Stimulated activated memory B cell treated with anti-CD40 and anti-IgM and Interleukin-4, amounts not matched to agents 10 μg/mL and 1 μg/mL and 100 μg/mL, for 72 hours (primary cell): ENCODE measurements at regions not wholly inside any gene's neighbourhood (a gene's known extent, or its start where the extent isn't known, plus 50 kb on each side); places are given as distances from the start of the nearest gene placed in this dataset.

ENCODE experiments used
- ATAC-seq: fragments of 150-1000 bp; cut with Tn5 transposase; 2 replicates; pipeline ENCODE4 v1.10.0; 2021
- H3K27ac Mint-ChIP-seq: one replicate; pipeline ENCODE4 v1.8.0; 2022; ENCODE audit warnings: mild to moderate bottlenecking, mixed read lengths
- H3K27me3 Mint-ChIP-seq: one replicate; pipeline ENCODE4 v1.8.0; 2022; ENCODE audit warnings: mixed read lengths
- H3K36me3 Mint-ChIP-seq: one replicate; pipeline ENCODE4 v1.8.0; 2022; ENCODE audit warnings: mixed read lengths
- H3K4me1 Mint-ChIP-seq: one replicate; pipeline ENCODE4 v1.8.0; 2022; ENCODE audit warnings: mixed read lengths
- H3K4me3 Mint-ChIP-seq: one replicate; pipeline ENCODE4 v1.8.0; 2022; ENCODE audit warnings: mild to moderate bottlenecking, moderate library complexity, mixed read lengths
- H3K9me3 Mint-ChIP-seq: one replicate; pipeline ENCODE4 v1.8.0; 2022; ENCODE audit warnings: mixed read lengths

DNA sequence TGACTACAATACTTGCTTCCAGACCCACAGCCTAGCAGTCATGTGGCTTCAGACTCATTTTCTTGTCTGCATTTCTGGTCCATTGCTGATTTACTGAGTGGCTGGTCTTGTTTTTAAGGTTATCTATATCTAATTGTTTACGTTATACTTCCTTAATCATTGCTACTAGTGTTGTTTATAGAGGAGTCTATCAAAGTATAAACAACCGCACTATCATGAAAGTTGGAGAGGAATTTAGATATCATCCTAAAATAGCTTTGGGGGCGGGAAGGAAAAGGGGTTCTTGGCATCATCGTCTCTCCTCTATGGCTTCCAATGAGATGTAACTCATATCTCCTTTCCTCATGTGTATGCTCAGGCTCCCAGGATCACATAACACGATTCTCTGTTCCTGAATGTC is 372.1 kb upstream of the PBX1 start:
- H3K4me1 Mint-ChIP-seq: no peaks in the 10 kb centered on the region
- peaks cover 11% of the 10 kb centered on the region for H3K9me3 Mint-ChIP-seq
- no peak overlapping the region for H3K4me3 Mint-ChIP-seq
- H3K27ac Mint-ChIP-seq: no peak overlapping the region
- no peaks in the 10 kb centered on the region for H3K36me3 Mint-ChIP-seq
- H3K27me3 Mint-ChIP-seq: no peaks in the 10 kb centered on the region
- no peak for ATAC-seq

DNA sequence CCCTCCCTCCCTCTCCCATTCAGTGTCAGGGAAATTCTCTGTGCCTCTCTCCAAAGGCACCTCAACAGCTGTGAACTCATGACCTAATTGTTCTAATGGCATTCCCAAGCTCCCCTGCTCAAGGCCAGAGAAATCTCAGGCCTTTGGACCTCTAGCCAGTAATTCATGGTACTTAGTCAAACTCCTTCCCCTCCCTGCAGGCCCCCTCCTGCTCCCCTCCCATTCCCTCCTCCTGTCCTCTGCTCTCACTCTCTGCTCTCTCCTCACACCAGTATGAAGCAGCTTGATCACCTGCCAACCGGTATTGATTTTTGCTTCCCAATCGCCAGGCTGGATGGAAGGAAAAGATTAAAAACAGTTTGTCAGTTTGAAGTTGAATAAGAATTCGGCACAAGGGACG is 370.5 kb upstream of the PBX1 start:
- H3K27ac Mint-ChIP-seq: no peak overlapping the region
- no peak overlapping the region for H3K4me3 Mint-ChIP-seq
- no peaks in the 10 kb centered on the region for H3K36me3 Mint-ChIP-seq
- no peak for ATAC-seq
- no peaks in the 10 kb centered on the region for H3K27me3 Mint-ChIP-seq
- H3K4me1 Mint-ChIP-seq: no peaks in the 10 kb centered on the region
- H3K9me3 Mint-ChIP-seq: peaks cover 21% of the 10 kb centered on the region

DNA sequence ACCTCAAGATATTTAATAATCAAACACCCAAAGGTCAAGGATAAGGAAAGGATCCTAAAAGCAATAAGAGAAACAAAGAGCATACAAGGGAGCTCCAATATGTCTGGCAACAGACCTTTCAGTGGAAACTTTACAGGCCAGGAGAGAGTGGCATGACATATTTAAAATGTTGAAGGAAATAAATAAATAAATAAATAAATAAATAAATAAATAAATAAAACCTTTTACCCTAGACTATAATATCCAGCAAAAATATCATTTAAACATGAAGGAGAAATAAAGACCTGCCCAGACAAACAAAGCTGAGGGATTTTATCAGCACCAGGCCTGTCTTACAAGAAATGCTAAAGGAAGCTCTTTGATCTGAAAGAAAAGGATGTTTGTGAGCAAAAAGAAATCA is 367.8 kb upstream of the PBX1 start:
- ATAC-seq: no peak
- H3K4me3 Mint-ChIP-seq: no peak overlapping the region
- no peaks in the 10 kb centered on the region for H3K27me3 Mint-ChIP-seq
- H3K4me1 Mint-ChIP-seq: no peaks in the 10 kb centered on the region
- no peak overlapping the region for H3K27ac Mint-ChIP-seq
- peaks cover 13% of the 10 kb centered on the region for H3K9me3 Mint-ChIP-seq
- no peaks in the 10 kb centered on the region for H3K36me3 Mint-ChIP-seq

DNA sequence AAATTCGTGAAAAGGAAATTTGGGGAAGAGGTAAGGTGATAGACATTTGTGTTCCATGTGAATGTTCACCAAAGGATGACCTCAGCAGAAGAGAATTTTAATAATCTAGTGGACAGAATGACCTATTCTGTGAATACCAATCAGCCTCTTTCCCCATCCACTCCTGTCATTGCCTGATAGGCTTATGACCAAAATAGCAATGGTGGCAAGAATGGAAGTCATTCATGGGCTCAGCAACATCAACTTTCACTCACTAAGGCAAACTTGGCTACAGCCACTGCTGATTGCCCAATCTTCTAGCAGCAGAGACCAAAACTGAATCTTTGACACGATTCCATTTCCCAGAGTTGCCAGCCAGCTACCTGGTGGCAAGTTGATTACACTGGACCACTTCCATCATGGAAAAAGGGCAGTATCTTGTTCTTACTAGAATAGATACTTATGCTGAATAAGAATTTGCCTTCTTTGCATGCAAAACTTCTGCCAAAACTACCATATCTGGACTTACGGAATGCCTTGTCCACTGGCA is 348.7 kb upstream of the PBX1 start:
- Mint-ChIP-seq H3K4me1 (no peaks in the 10 kb centered on the region), H3K27me3 (no peaks in the 10 kb centered on the region), H3K4me3 (no peak overlapping the region), H3K27ac (no peak overlapping the region), H3K36me3 (no peaks in the 10 kb centered on the region), H3K9me3 (peaks cover under 1% of the 10 kb centered on the region)
- ATAC-seq: no peak

DNA sequence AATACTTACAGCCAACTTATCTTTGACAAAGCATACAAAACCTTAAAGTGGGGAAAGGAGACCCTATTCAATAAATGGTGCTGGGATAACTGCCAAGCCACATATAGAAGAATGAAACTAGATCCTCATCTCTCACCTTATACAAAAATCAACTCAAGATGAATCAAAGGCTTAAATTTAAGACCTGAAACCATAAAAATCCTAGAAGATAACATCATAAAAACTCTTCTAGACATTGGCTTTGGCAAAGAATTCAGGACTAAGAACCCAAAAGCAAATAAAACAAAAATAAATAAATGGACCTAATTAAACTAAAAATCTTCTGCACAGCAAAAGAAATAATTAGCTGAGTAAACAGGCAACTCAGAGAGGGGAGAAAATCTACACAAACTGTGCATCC is 335.6 kb upstream of the PBX1 start:
- ATAC-seq: no peak
- Mint-ChIP-seq H3K27me3 (no peaks in the 10 kb centered on the region), H3K4me1 (no peaks in the 10 kb centered on the region), H3K9me3 (peaks cover 5% of the 10 kb centered on the region), H3K36me3 (no peaks in the 10 kb centered on the region), H3K4me3 (no peak overlapping the region), H3K27ac (no peak overlapping the region)

DNA sequence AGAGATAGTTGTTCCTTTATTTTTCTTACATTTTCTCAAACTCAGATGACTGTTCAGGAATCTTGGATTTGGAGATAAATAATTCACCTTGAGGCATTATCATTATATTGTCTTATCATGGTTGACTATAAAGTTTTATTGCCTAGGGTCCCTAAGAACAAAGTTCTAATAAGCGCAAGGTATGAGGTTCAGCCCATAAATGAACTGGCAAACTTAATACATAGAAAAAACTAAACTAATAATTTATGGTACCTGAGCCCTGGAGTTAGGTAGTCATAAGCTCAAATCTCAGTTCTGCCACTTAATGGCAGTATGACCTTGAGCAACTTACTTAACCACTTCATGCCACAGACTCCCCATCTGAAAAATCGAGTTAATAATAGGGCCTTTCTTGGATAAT is 334.0 kb upstream of the PBX1 start:
- no peaks in the 10 kb centered on the region for H3K4me1 Mint-ChIP-seq
- H3K9me3 Mint-ChIP-seq: peaks cover 2% of the 10 kb centered on the region
- H3K27me3 Mint-ChIP-seq: no peaks in the 10 kb centered on the region
- ATAC-seq: no peak
- H3K36me3 Mint-ChIP-seq: no peaks in the 10 kb centered on the region
- H3K4me3 Mint-ChIP-seq: no peak overlapping the region
- no peak overlapping the region for H3K27ac Mint-ChIP-seq

DNA sequence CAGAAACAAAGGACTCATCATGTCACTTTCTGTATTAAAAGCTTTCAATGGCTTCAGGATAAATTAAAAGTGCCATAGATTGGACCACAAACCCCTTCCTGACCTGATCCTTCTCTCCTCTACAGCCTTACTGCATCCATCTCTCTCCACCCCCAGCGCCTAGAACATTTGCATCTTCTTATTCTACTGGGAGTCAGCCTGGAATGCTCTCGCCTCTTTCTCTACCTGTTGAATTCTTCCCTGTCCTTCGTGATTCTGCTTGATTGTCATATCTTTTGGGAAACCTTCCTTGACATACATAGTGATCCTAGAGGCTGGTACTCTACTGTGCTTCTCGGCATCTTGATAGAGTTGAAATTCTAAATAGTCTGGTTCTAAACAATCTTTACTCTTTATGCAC is 332.0 kb upstream of the PBX1 start:
- no peak overlapping the region for H3K27ac Mint-ChIP-seq
- ATAC-seq: no peak
- H3K36me3 Mint-ChIP-seq: no peaks in the 10 kb centered on the region
- peaks cover 2% of the 10 kb centered on the region for H3K9me3 Mint-ChIP-seq
- H3K4me1 Mint-ChIP-seq: no peaks in the 10 kb centered on the region
- H3K4me3 Mint-ChIP-seq: no peak overlapping the region
- no peaks in the 10 kb centered on the region for H3K27me3 Mint-ChIP-seq

DNA sequence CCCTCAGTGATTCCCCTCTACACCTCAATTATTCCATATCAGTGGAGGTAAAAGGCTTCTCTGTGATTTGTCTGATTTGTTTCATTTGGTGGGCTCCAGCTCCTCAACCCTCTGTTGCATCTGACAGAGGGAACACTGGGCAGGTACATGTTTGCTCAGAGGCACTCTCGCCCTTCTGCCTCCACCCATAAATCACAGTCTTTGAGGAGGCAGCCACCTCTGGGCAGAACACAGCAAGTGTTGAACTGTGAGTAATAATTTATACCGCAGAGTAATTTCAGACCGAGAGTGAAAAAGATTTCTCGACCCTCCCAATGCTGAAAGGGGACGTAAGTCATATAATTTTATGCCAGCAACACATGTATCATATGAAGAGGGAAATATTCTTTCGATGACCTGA is 330.1 kb upstream of the PBX1 start:
- ATAC-seq: no peak
- Mint-ChIP-seq H3K36me3 (no peaks in the 10 kb centered on the region), H3K4me3 (no peak overlapping the region), H3K27ac (no peak overlapping the region), H3K4me1 (no peaks in the 10 kb centered on the region), H3K9me3 (peaks cover 2% of the 10 kb centered on the region), H3K27me3 (no peaks in the 10 kb centered on the region)

DNA sequence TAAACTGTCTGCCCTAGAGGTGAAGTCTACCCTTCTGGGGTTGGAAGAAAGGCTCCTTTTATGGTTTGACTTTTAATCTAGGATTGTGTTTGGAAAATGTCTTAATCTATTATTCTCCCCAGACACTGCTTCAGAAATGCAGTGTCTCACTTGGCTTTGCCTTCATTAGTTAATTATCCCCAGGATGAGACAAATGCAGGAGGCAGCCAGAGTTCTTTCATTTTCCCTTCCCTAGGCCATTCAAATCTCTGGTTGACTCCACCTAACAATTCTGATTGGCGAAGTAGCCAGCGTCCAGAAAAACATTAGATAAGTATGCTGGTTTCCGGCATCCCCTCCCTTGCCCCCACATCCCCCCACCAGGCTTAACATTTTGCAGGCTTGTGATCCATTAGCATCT is 325.8 kb upstream of the PBX1 start:
- H3K4me1 Mint-ChIP-seq: no peaks in the 10 kb centered on the region

DNA sequence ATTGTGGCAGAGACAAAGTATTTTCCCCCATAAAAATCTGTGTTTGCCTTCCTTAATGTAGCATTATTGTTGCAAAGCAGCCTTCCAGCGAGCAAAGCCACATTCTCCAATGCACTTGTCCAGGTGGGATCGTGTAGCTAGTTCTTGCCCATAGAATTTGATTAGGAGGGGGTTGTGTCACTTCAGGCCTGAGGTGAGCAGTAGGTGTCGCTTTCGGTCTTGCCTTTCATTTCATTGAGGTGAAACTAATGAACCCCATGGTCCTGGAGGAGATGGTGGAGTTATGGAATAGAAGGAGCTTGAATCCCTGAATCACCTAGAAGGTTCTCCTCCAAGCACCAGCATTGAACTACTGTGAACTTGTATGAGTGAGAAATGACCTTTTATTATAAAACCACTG is 318.9 kb upstream of the PBX1 start:
- H3K27ac Mint-ChIP-seq: no peak overlapping the region
- peaks cover 3% of the 10 kb centered on the region for H3K9me3 Mint-ChIP-seq
- no peak overlapping the region for H3K4me3 Mint-ChIP-seq
- H3K4me1 Mint-ChIP-seq: no peaks in the 10 kb centered on the region
- no peak for ATAC-seq
- no peaks in the 10 kb centered on the region for H3K27me3 Mint-ChIP-seq
- H3K36me3 Mint-ChIP-seq: no peaks in the 10 kb centered on the region

More for the DNA sequence above, 325.8 kb upstream of the PBX1 start:
- Mint-ChIP-seq H3K27me3 (no peaks in the 10 kb centered on the region), H3K36me3 (no peaks in the 10 kb centered on the region), H3K4me3 (no peak overlapping the region), H3K27ac (no peak overlapping the region), H3K9me3 (peaks cover 3% of the 10 kb centered on the region)
- ATAC-seq: no peak

DNA sequence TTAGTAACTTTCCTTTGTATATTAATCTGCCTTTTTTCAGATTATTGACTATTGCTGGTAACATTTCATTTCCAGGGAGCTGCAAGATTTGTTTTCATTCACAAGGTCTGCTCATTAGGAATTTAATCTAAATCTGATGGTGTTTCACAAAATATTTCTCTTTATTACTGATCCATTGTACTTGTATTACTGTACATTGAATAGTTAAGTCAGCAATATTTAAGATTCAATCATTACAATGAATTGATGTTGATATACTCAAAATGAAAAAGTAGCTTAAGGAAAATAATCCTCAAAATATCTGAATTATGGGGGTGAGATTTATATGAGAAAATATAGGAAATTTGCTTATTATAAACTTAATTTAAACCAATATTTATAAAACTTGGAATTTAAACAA is 308.6 kb upstream of the PBX1 start:
- Mint-ChIP-seq H3K4me1 (no peaks in the 10 kb centered on the region), H3K27me3 (no peaks in the 10 kb centered on the region), H3K27ac (no peak overlapping the region), H3K9me3 (peaks cover 23% of the 10 kb centered on the region), H3K4me3 (no peak overlapping the region), H3K36me3 (no peaks in the 10 kb centered on the region)
- no peak for ATAC-seq

DNA sequence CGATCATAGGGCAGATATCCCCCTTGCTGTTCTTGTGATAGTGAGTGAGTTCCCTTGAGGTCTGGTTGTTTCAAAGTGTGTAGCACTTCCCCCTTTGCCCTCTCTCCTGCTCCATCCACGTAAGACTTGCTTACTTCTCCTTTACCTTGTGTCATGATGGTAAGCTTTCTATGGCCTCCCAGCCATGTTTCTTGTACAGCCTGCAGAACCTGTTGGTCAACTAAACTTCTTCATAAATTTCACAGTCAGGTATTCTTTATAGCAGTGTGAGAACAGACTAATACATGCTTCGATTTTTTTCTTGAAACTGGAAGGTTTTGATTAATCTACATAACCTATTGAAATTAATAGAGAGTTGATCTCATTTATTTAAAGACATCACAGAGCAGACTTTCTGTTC is 302.5 kb upstream of the PBX1 start:
- Mint-ChIP-seq H3K27ac (no peak overlapping the region), H3K9me3 (peaks cover 9% of the 10 kb centered on the region), H3K4me1 (no peaks in the 10 kb centered on the region), H3K27me3 (no peaks in the 10 kb centered on the region), H3K36me3 (no peaks in the 10 kb centered on the region), H3K4me3 (no peak overlapping the region)
- no peak for ATAC-seq

DNA sequence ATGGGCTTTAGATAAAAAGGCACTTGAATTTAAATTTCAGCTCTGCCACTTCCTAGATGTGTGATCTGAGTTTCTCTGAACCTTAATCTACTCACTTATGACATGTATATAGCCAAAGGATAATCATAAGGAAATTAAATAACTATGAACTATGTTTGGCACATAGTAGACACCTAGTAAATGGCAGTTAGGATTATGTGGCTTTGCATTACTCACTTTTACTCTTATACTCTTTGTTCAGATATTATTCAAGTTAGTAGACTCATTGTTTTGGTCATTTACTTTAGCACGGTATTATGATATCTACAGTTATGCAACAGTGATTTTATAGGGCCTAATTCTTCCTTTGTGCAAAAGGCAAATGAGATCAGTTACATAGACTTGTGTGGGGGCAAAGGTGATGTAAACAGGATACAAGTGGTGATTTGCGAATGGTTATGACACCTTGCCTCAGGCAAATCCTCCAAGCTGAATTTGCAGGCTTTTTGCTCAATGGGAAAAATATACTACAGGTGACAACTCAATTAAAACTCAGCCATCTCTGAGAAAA is 297.2 kb upstream of the PBX1 start:
- Mint-ChIP-seq H3K36me3 (no peaks in the 10 kb centered on the region), H3K4me1 (no peaks in the 10 kb centered on the region), H3K4me3 (no peak overlapping the region), H3K9me3 (no peaks in the 10 kb centered on the region), H3K27ac (no peak overlapping the region), H3K27me3 (no peaks in the 10 kb centered on the region)
- no peak for ATAC-seq

DNA sequence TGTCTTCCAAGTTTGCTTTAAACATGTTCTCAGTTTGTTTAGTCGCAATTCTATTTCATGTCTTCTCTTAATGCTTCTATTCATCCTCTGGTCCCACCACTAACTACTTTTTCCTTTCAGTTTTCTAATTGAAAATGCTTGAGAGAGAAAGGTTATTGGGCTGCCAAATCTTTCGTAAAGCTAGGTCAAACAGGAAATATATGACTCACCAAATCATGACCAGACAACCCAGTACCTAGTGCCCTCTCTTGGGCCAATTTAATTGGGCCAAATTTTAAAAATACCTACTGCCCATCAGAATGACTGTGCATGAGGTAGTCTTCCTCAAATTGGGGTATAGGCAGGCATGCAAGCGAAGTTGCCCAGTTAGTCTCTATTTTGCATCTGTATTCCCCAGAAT is 295.4 kb upstream of the PBX1 start:
- no peak overlapping the region for H3K4me3 Mint-ChIP-seq
- H3K4me1 Mint-ChIP-seq: no peaks in the 10 kb centered on the region
- H3K27me3 Mint-ChIP-seq: no peaks in the 10 kb centered on the region
- ATAC-seq: no peak
- no peaks in the 10 kb centered on the region for H3K9me3 Mint-ChIP-seq
- no peak overlapping the region for H3K27ac Mint-ChIP-seq
- H3K36me3 Mint-ChIP-seq: no peaks in the 10 kb centered on the region

DNA sequence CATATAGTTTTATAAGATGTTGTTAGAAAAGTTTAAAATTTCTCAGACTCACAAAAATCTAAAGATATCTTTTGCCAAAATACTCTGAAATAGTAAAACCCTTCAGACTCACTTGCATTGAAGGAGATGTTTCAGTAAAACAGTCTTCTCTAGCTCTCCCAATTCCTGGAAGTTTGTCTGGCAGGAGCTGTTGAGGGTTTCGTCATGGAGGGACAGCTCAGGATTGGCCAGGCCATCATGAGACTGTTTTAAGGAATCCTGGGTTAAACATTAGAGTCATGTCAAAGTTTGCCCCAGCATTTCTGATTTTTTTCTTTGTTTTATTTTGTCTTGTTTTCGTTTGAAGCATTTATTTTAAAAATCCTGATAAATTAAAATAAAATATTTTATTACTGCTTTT is 293.8 kb upstream of the PBX1 start:
- Mint-ChIP-seq H3K9me3 (no peaks in the 10 kb centered on the region), H3K27ac (no peak overlapping the region), H3K4me1 (no peaks in the 10 kb centered on the region), H3K36me3 (no peaks in the 10 kb centered on the region), H3K27me3 (no peaks in the 10 kb centered on the region), H3K4me3 (no peak overlapping the region)
- ATAC-seq: no peak

DNA sequence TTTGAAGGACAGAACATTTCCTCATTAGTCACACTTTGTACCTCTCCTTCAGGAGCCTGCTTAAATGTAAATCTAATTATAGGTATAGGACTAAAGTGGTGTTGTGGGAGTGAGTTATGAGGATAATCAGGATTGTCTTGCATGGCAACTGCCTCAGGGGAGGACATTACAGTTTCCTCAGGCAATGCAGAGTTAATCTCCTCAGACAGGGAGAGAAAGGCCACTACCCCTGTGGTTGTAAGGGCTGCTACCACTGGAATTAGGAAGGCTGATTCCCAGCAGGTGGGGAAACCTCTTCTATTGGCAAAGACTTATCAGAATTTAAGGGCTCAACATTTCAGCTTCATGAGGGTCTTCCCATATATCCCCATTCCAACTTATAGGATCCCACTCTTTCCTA is 286.8 kb upstream of the PBX1 start:
- no peak for ATAC-seq
- Mint-ChIP-seq H3K27me3 (no peaks in the 10 kb centered on the region), H3K4me3 (no peak overlapping the region), H3K9me3 (peaks cover 8% of the 10 kb centered on the region), H3K36me3 (no peaks in the 10 kb centered on the region), H3K4me1 (no peaks in the 10 kb centered on the region), H3K27ac (no peak overlapping the region)

DNA sequence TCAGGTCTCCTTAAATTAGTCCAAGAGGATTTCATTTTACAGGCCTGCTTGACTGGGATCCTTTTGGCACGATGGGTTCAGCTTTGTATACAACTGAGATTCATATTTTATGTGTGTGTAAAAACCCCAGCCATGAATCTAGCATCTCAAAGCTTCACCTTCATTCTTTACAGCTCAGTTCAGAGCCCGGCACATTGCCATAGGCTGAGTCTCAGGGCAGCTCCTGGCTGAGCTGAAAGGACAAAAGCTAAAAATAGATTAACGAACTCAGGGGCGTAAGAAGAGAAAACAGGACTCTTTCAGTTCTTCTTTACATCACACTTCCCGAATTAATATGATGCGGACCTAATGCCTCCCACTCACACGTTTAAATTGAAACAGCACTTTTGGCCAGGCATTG is 262.8 kb upstream of the PBX1 start:
- no peak overlapping the region for H3K4me3 Mint-ChIP-seq
- H3K9me3 Mint-ChIP-seq: peaks cover 3% of the 10 kb centered on the region
- H3K27me3 Mint-ChIP-seq: no peaks in the 10 kb centered on the region
- H3K4me1 Mint-ChIP-seq: no peaks in the 10 kb centered on the region
- ATAC-seq: no peak
- H3K36me3 Mint-ChIP-seq: no peaks in the 10 kb centered on the region
- H3K27ac Mint-ChIP-seq: no peak overlapping the region
